Uterus (tissue), 3 donors: ENCODE measurements at regions not wholly inside any gene's neighbourhood (a gene's known extent, or its start where the extent isn't known, plus 50 kb on each side); places are given as distances from the start of the nearest gene placed in this dataset.

Source experiments
- DNase-seq, 2 donors: peaks; one replicate each; pipeline ENCODE4 v3.0.0-alpha.2; 2019 to 2020
- H3K27ac ChIP-seq, 2 donors: fragments of 200-600 bp; sonication (generic); 1 replicate in 1 of 2; 2 replicates in 1 of 2; pipeline ENCODE4 v1.5.1; 2016 to 2018
- H3K27me3 ChIP-seq, 2 donors: fragments of 200-600 bp; sonication (generic); one replicate each; pipeline ENCODE4 v1.5.1; 2018 to 2019; ENCODE audit warnings: control low read depth in 1 of 2
- H3K36me3 ChIP-seq, 2 donors: fragments of 200-600 bp; sonication (generic); one replicate each; pipeline ENCODE4 v1.5.1; 2019; ENCODE audit warnings: control low read depth in 1 of 2
- H3K4me1 ChIP-seq, 2 donors: fragments of 200-600 bp; sonication (generic); one replicate each; pipeline ENCODE4 v1.5.1; 2018 to 2019; ENCODE audit warnings: control low read depth in 1 of 2
- H3K4me3 ChIP-seq, 2 donors: fragments of 200-600 bp; sonication (generic); 1 replicate in 1 of 2; 2 replicates in 1 of 2; pipeline ENCODE4 v1.5.1; 2018 to 2019; ENCODE audit warnings: mild to moderate bottlenecking in 1 of 2
- H3K9me3 ChIP-seq, 2 donors: fragments of 200-600 bp; sonication (generic); one replicate each; pipeline ENCODE4 v1.5.1; 2019; ENCODE audit warnings: control low read depth in 1 of 2
- CTCF ChIP-seq, 4 experiments: fragments of 200-600 bp in 2 of 4; fragments of 450-650 bp in 2 of 4; sonication (generic) in 2 of 4; IDR thresholded peaks; one replicate each; pipeline ENCODE4 v1.5.1; 2016 to 2019; ENCODE audit warnings: antibody characterized with exemption in 4 of 4, mild to moderate bottlenecking in 2 of 4, moderate library complexity in 1 of 4
- POLR2A ChIP-seq, 2 donors: fragments of 450-650 bp; IDR thresholded peaks; one replicate each; pipeline ENCODE4 v1.6.1; 2016; ENCODE audit warnings: antibody characterized with exemption in 2 of 2, mild to moderate bottlenecking in 1 of 2, moderate library complexity in 1 of 2
- intact Hi-C: fragments of 100-400 bp; cut with DNase I; formaldehyde crosslinking; loops from one replicate; pipeline ENCODE4 v1.15.1; 2023; ENCODE audit warnings: low total_unique reads
- donor health status: DM: yes; HTN: yes; CAD: no.

- Histone ChIP-seq H3K4me1 (no peaks in the 10 kb centered on the region), H3K4me3 (no peak overlapping the region), H3K36me3 (no peaks in the 10 kb centered on the region), H3K27me3 (peaks cover 0 to 13% of the 10 kb centered on the region in 2 donors), H3K27ac (no peak overlapping the region), H3K9me3 (no peaks in the 10 kb centered on the region)
- intact Hi-C loops: no loop called here
- TF ChIP-seq CTCF (IDR thresholded peaks at IDR 0.05): no peak
- TF ChIP-seq POLR2A (IDR thresholded peaks at IDR 0.05): no peak
- no peak for DNase-seq
These were observed 140.3 kb upstream of the RET start for GRCh38 chr10:42936580-42936979.

- intact Hi-C loops: no loop called here
- Histone ChIP-seq H3K27me3 (peaks cover 0 to 8% of the 10 kb centered on the region in 2 donors), H3K27ac (no peak overlapping the region), H3K9me3 (no peaks in the 10 kb centered on the region), H3K4me3 (no peak overlapping the region), H3K36me3 (no peaks in the 10 kb centered on the region), H3K4me1 (no peaks in the 10 kb centered on the region)
- TF ChIP-seq CTCF (IDR thresholded peaks at IDR 0.05): no peak
- no peak for TF ChIP-seq POLR2A (IDR thresholded peaks at IDR 0.05)
- DNase-seq: no peak
These were observed 139.8 kb upstream of the RET start for GRCh38 chr10:42937048-42937447.

DNA sequence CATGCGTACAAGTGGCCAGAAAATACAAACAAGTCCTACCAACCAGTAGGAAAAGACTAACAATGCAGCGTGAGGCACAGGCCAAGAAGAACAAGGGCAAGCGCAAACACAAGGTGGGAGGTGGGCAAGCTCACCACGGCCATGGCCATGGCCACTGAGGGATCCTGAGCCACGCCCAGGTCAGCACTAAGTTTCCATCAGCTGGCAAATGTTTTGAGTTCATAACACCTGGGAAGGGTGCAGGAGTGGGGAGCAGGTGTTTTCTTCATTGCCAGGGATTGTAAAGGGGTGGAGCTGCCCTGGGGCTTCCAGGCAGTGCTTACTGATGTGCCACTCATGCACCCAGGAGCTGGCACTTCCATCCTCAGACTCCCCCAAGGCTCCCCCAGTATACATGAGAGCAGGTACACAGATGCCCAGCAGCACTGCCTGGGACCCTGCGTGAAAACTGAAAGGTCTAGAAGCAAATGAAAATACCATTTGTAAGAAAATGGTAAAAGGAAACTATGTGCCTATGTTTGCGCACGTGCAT, 139.2 kb upstream of the RET start:
- no peak for TF ChIP-seq CTCF (IDR thresholded peaks at IDR 0.05)
- no peak for TF ChIP-seq POLR2A (IDR thresholded peaks at IDR 0.05)
- Histone ChIP-seq H3K36me3 (no peaks in the 10 kb centered on the region), H3K27me3 (peaks cover 0 to 1% of the 10 kb centered on the region in 2 donors), H3K4me3 (no peak overlapping the region), H3K27ac (no peak overlapping the region), H3K9me3 (no peaks in the 10 kb centered on the region), H3K4me1 (no peaks in the 10 kb centered on the region)
- DNase-seq: no peak
- intact Hi-C loops: no loop called here

DNA sequence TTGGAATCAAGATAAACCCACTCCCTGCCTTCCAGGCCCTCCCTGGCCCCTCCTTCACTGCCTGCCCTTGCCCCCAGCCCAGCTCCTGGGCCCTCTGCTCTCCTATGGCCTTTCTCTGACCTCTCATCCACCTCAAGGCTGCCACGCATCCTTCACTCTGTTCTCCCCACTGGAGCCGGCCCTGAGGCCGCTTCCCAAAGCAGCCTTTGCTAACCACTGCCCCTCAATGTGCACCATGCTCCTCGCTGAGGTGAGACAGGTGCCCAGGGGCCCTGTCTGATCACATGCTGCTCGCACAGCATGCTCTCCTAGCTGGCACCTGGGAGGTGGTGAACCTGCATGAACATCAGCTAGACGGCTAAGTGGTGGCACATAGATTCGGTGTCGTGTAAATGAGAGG, 138.5 kb upstream of the RET start:
- no peak overlapping the region for H3K4me3 ChIP-seq
- H3K36me3 ChIP-seq: no peaks in the 10 kb centered on the region
- no peaks in the 10 kb centered on the region for H3K27me3 ChIP-seq
- no peak for DNase-seq
- H3K9me3 ChIP-seq: no peaks in the 10 kb centered on the region
- H3K27ac ChIP-seq: no peak overlapping the region
- intact Hi-C loops: no loop called here
- no peak for TF ChIP-seq POLR2A (IDR thresholded peaks at IDR 0.05)
- TF ChIP-seq CTCF (IDR thresholded peaks at IDR 0.05): no peak
- no peaks in the 10 kb centered on the region for H3K4me1 ChIP-seq

DNA sequence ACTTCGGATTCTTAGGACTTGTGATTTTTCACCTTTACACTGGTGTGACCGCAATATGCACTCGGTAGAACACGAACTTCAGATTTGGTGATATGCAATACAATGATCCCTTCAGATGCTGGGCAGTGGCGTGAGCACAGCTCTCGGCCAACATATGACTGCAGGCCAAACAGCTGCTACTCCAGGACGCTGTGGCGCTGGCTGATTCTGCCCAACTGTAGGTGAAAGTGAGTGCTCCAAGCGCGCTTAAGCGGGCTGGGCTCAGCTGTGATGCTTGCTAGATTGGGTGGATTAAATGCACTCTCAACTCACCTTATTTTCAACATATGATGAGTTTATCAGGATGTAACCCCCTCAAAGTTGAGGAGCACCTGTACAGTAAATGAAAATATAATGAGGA, 137.6 kb upstream of the RET start:
- Histone ChIP-seq H3K27me3 (no peaks in the 10 kb centered on the region), H3K9me3 (no peaks in the 10 kb centered on the region), H3K36me3 (no peaks in the 10 kb centered on the region), H3K4me1 (no peaks in the 10 kb centered on the region), H3K27ac (no peak overlapping the region), H3K4me3 (no peak overlapping the region)
- TF ChIP-seq CTCF (IDR thresholded peaks at IDR 0.05): no peak
- no peak for TF ChIP-seq POLR2A (IDR thresholded peaks at IDR 0.05)
- intact Hi-C loops: no loop called here
- no peak for DNase-seq
